GM21786 (cell line): ENCODE measurements at regions not wholly inside any gene's neighbourhood (a gene's known extent, or its start where the extent isn't known, plus 50 kb on each side); places are given as distances from the start of the nearest gene placed in this dataset.

Experiments
- ATAC-seq: cut with Tn5 transposase; IDR thresholded peaks from one replicate; pipeline ENCODE4 v1.9.1; 2021; ENCODE audit not compliant: unreplicated experiment

DNA sequence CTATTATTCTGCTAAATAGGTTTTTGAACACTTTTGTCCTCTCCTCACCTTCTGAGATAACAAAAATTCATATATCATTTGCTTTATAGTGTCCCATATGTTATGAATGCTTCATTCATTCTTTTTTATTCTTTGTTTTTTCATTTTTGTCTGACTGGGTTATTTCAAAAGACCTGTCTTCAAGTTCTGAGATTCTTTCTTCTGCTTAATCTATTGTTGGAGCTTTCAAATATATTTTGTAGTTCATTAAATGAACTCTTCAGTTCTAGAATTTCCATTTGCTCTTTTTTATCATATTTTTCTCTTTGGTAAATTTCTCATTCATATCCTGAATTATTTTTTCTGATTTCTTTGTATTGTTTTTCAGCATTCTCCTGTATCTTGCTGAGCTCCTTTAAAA is 53.1 kb upstream of the SCIN start:
- ATAC-seq, result no peak

DNA sequence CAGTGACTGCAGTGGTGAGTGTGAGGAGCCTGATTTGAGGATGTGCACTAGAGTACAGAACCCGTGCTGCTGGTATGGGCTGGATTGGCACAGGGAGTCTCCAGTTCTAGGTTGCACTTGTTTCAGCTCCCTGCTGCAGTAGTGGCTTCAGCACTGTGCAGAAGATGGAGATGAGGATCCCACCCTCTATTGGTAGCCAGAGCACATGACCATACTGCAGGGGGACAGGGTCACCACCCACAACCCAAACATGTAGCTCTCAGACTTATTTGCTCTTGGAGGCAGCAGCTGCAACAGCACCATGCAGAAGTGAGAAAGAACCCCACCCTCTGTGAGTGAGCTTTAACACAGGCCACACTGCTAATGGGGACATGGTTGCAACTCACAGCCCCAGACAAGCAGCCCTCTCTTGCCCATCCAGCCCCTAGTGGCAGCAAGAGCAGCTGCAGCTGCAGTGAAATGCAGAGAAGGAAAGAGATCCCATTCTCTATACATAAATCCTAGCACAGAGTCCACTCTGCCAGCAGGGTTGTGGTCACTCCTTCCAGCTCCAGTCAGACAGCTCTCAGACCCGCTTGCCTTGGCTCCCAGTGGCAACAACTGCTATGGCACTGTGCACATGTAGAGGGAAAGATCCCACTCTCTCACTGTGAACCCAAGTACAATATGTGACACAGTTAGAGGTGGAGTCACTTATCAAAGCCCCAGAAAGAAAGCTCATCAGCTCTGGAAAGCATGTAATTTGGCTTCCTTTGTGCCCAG is 51.4 kb upstream of the SCIN start:
- peak; percentile 91 for ATAC-seq

DNA sequence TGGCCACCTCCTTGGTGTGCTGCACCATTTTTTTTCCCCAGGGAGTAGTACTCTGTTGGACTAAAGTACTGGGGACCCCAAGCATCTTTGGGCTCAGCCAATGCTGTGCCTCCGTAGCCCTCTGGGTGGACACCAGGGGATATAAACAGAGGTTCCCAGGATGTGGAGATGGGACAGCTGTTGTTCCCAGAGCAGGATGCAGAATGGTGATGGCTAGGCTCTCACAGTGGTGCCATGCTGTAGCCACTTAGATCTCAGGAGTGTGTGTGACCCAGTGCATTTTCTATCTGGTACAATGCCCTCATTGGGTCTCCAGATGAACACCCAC is 50.9 kb upstream of the SCIN start:
- ATAC-seq, result no peak
